ENCODE measurements at regions not wholly inside any gene's neighbourhood (a gene's known extent, or its start where the extent isn't known, plus 50 kb on each side); places are given as distances from the start of the nearest gene placed in this dataset.

GRCh38 chr6:48474136-48474535 lies 363.1 kb upstream of the PTCHD4 start:
- no peak overlapping the region for H3K4me2 ChIP-seq (ENCODE audit: low read length)
- H3K36me3 ChIP-seq (ENCODE audit: control insufficient read depth in 1 of 2, insufficient read depth in 2 of 2, low read length in 2 of 2) = no peaks in the 10 kb centered on the region
- intact Hi-C loops (cut with micrococcal nuclease) = no loop called here
- no peak overlapping the region for H3K9ac ChIP-seq (ENCODE audit: low read length)
- no peaks in the 10 kb centered on the region for H4K20me1 ChIP-seq (ENCODE audit: insufficient read depth)
- no peaks in the 10 kb centered on the region for H3K27me3 ChIP-seq (ENCODE audit: insufficient read depth, low read length)
- H3K4me1 ChIP-seq (ENCODE audit: control insufficient read depth in 1 of 2, insufficient read depth in 2 of 2, low read length in 2 of 2) = no peaks in the 10 kb centered on the region
- ChIA-PET CTCF (no interaction called here), RAD21 (ENCODE audit: low non-redundant PET in 1 of 2, low total read pairs in 2 of 2, uncharacterized antibody in 2 of 2, unreplicated experiment in 2 of 2) (no interaction called here), POLR2A (no interaction called here)
- no peak overlapping the region for H2AFZ ChIP-seq (ENCODE audit: low read depth, low read length, poor library complexity, severe bottlenecking)
- DNase-seq (ENCODE audit: low read depth, low spot score) (no peak), ATAC-seq (no peak)
- no TSS peak for BruUV-seq (replicated peaks)
- no peak overlapping the region for H3K27ac ChIP-seq (ENCODE audit: low read depth, low read length)
- TF ChIP-seq CEBPB (IDR thresholded peaks at IDR 0.05; ENCODE audit: low read depth) (no peak), CTCF (IDR thresholded peaks at IDR 0.05 in 2 of 3, conservative IDR thresholded peaks at IDR 0.05 in 1 of 3; ENCODE audit: borderline replicate concordance in 1 of 3, insufficient read depth in 1 of 3, low read depth in 2 of 3, low read length in 2 of 3) (no peak), MAX (IDR thresholded peaks at IDR 0.05) (no peak), POLR2AphosphoS5 (IDR thresholded peaks at IDR 0.05; ENCODE audit: low read depth, low read length) (no peak), JUND (IDR thresholded peaks at IDR 0.05) (no peak), POLR2A (IDR thresholded peaks at IDR 0.05; ENCODE audit: borderline replicate concordance, extremely low read depth, insufficient read depth, insufficient read length) (no peak), ELF1 (IDR thresholded peaks at IDR 0.05; ENCODE audit: borderline replicate concordance, low read depth) (no peak)
- no peak overlapping the region for H3K4me3 ChIP-seq (replicated peaks in 1 of 2; ENCODE audit: low read depth in 1 of 2, low read length in 2 of 2)
- 0 out of 2 replicates have a peak, but pooled peaks cover 3% of the 10 kb centered on the region for H3K9me2 ChIP-seq (ENCODE audit: insufficient read depth)
- no peaks in the 10 kb centered on the region for H3K79me2 ChIP-seq (ENCODE audit: insufficient read depth, low read length)
- no peaks in the 10 kb centered on the region for H3K9me3 ChIP-seq (ENCODE audit: control insufficient read depth in 1 of 2, insufficient read depth in 1 of 2, low read depth in 1 of 2, low read length in 2 of 2)

GRCh38 chr6:48472535-48472934 lies 361.5 kb upstream of the PTCHD4 start:
- no peak for DNase-seq (ENCODE audit: low read depth, low spot score)
- Histone ChIP-seq H3K27ac (ENCODE audit: low read depth, low read length) (no peak overlapping the region), H4K20me1 (ENCODE audit: insufficient read depth) (no peaks in the 10 kb centered on the region), H3K4me1 (ENCODE audit: control insufficient read depth in 1 of 2, insufficient read depth in 2 of 2, low read length in 2 of 2) (no peaks in the 10 kb centered on the region), H3K4me2 (ENCODE audit: low read length) (no peak overlapping the region), H3K4me3 (replicated peaks in 1 of 2; ENCODE audit: low read depth in 1 of 2, low read length in 2 of 2) (no peak overlapping the region), H3K27me3 (ENCODE audit: insufficient read depth, low read length) (no peaks in the 10 kb centered on the region), H3K9me2 (ENCODE audit: insufficient read depth) (0 out of 2 replicates have a peak, but pooled peaks cover 3% of the 10 kb centered on the region), H3K9ac (ENCODE audit: low read length) (no peak overlapping the region), H3K36me3 (ENCODE audit: control insufficient read depth in 1 of 2, insufficient read depth in 2 of 2, low read length in 2 of 2) (no peaks in the 10 kb centered on the region), H3K79me2 (ENCODE audit: insufficient read depth, low read length) (no peaks in the 10 kb centered on the region), H3K9me3 (ENCODE audit: control insufficient read depth in 1 of 2, insufficient read depth in 1 of 2, low read depth in 1 of 2, low read length in 2 of 2) (no peaks in the 10 kb centered on the region), H2AFZ (ENCODE audit: low read depth, low read length, poor library complexity, severe bottlenecking) (no peak overlapping the region)
- ChIA-PET CTCF (no interaction called here), RAD21 (ENCODE audit: low non-redundant PET in 1 of 2, low total read pairs in 2 of 2, uncharacterized antibody in 2 of 2, unreplicated experiment in 2 of 2) (no interaction called here), POLR2A (no interaction called here)
- ATAC-seq = no peak
- intact Hi-C loops (cut with micrococcal nuclease) = no loop called here
- no TSS peak for BruUV-seq (replicated peaks)
- TF ChIP-seq MAX (IDR thresholded peaks at IDR 0.05) (no peak), YY1 (IDR thresholded peaks at IDR 0.05; ENCODE audit: extremely low read depth, insufficient replicate concordance, low read depth, low read length) (no peak), EGR1 (IDR thresholded peaks at IDR 0.05; ENCODE audit: low read depth) (no peak), FOSL1 (IDR thresholded peaks at IDR 0.05; ENCODE audit: low read depth) (no peak), REST (IDR thresholded peaks at IDR 0.05; ENCODE audit: low read depth) (no peak), EZH2phosphoT487 (IDR thresholded peaks at IDR 0.05; ENCODE audit: borderline replicate concordance) (no peak), SRF (IDR thresholded peaks at IDR 0.05; ENCODE audit: low read depth) (no peak), POLR2AphosphoS5 (IDR thresholded peaks at IDR 0.05; ENCODE audit: low read depth, low read length) (no peak), CBX3 (IDR thresholded peaks at IDR 0.05; ENCODE audit: low read depth) (no peak), CEBPB (IDR thresholded peaks at IDR 0.05; ENCODE audit: low read depth) (no peak)
